ENCODE measurements at regions not wholly inside any gene's neighbourhood (a gene's known extent, or its start where the extent isn't known, plus 50 kb on each side); places are given as distances from the start of the nearest gene placed in this dataset.

GRCh38 chr10:91077549-91078071 lies 142.9 kb upstream of the PCGF5 start:
- TF ChIP-seq, protein P1, sequence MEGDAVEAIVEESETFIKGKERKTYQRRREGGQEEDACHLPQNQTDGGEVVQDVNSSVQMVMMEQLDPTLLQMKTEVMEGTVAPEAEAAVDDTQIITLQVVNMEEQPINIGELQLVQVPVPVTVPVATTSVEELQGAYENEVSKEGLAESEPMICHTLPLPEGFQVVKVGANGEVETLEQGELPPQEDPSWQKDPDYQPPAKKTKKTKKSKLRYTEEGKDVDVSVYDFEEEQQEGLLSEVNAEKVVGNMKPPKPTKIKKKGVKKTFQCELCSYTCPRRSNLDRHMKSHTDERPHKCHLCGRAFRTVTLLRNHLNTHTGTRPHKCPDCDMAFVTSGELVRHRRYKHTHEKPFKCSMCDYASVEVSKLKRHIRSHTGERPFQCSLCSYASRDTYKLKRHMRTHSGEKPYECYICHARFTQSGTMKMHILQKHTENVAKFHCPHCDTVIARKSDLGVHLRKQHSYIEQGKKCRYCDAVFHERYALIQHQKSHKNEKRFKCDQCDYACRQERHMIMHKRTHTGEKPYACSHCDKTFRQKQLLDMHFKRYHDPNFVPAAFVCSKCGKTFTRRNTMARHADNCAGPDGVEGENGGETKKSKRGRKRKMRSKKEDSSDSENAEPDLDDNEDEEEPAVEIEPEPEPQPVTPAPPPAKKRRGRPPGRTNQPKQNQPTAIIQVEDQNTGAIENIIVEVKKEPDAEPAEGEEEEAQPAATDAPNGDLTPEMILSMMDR (IDR thresholded peaks at IDR 0.05): no peak
- TF ChIP-seq POLR2AphosphoS5 (IDR thresholded peaks at IDR 0.05) (no peak), POLR2A (IDR thresholded peaks at IDR 0.05) (no peak)

Measured in suprapubic skin (tissue), 4 donors.